Activated CD8-positive, alpha-beta T cell treated with anti-CD3 and anti-CD28 coated beads for 36 hours (primary cell): ENCODE measurements at regions not wholly inside any gene's neighbourhood (a gene's known extent, or its start where the extent isn't known, plus 50 kb on each side); places are given as distances from the start of the nearest gene placed in this dataset.
A peak's percentile ranks its signal among the peaks of the same experiment; 100 is the strongest.

ENCODE experiments used
- ATAC-seq: fragments of 200-7000 bp; cut with Tn5 transposase; one replicate; pipeline ENCODE4 v1.10.0; 2021; ENCODE audit warnings: mild to moderate bottlenecking, moderate library complexity
- CTCF ChIA-PET: fragments of 350-600 bp; sonication (Branson Sonifier 250); formaldehyde crosslinking; loops from one replicate; lab custom pipeline; 2021; ENCODE audit warnings: antibody characterized with exemption; lab: Charles Lee
- POLR2A ChIA-PET: fragments of 350-600 bp; sonication (Branson Sonifier 250); formaldehyde crosslinking; loops from one replicate; lab custom pipeline; 2021; ENCODE audit warnings: antibody characterized with exemption; lab: Charles Lee
- DNase-seq: peaks from one replicate; pipeline ENCODE4 v3.0.0-alpha.2; 2020
- H3K27ac Mint-ChIP-seq: one replicate; pipeline ENCODE4 v1.8.0; 2021; ENCODE audit warnings: mild to moderate bottlenecking, mixed read lengths
- H3K27me3 Mint-ChIP-seq: one replicate; pipeline ENCODE4 v1.8.0; 2021; ENCODE audit warnings: mixed read lengths
- H3K36me3 Mint-ChIP-seq: one replicate; pipeline ENCODE4 v1.8.0; 2021; ENCODE audit warnings: low read depth, mixed read lengths
- H3K4me1 Mint-ChIP-seq: one replicate; pipeline ENCODE4 v1.8.0; 2021; ENCODE audit warnings: low read depth, mixed read lengths
- H3K4me3 Mint-ChIP-seq: one replicate; pipeline ENCODE4 v1.8.0; 2021; ENCODE audit warnings: mild to moderate bottlenecking, moderate library complexity, mixed read lengths
- H3K9me3 Mint-ChIP-seq: one replicate; pipeline ENCODE4 v1.8.0; 2021; ENCODE audit warnings: mixed read lengths
- CTCF ChIP-seq: fragments of 200-600 bp; IDR thresholded peaks from one replicate; pipeline ENCODE4 v1.8.0; 2022; ENCODE audit warnings: antibody characterized with exemption, mild to moderate bottlenecking
- intact Hi-C: fragments of 100-400 bp; cut with micrococcal nuclease; formaldehyde crosslinking; loops from one replicate; pipeline ENCODE4 v1.10.0; 2022

GRCh38 chr12:30825341-30825740 is 70.6 kb upstream of the CAPRIN2 start:
- DNase-seq (no peak), ATAC-seq (no peak)
- POLR2A ChIA-PET = no interaction called here
- Mint-ChIP-seq H3K27me3 (peaks cover 31% of the 10 kb centered on the region), H3K4me3 (no peak overlapping the region), H3K9me3 (no peaks in the 10 kb centered on the region), H3K36me3 (no peaks in the 10 kb centered on the region), H3K4me1 (peaks cover 9% of the 10 kb centered on the region), H3K27ac (no peak overlapping the region)
- intact Hi-C loops = no loop called here
- CTCF ChIA-PET = interaction anchor here (0.9 to 1.2 kb wide), 3 partner anchors 11 to 22 kb away, joined by 3 to 5 read pairs (median 4); no protein-coding TSS in a partner anchor
- TF ChIP-seq CTCF = no peak

GRCh38 chr12:30824311-30824710 is 69.6 kb upstream of the CAPRIN2 start:
- no peaks in the 10 kb centered on the region for H3K9me3 Mint-ChIP-seq
- intact Hi-C loops = no loop called here
- H3K4me3 Mint-ChIP-seq = no peak overlapping the region
- no peak for DNase-seq
- ATAC-seq = no peak
- no peak overlapping the region for H3K27ac Mint-ChIP-seq
- H3K4me1 Mint-ChIP-seq = peaks cover 9% of the 10 kb centered on the region
- ChIA-PET CTCF (interaction anchor here (1.2 to 2.7 kb wide), 3 partner anchors 10 to 248 kb away, joined by 3 to 8 read pairs (median 3); no protein-coding TSS in a partner anchor), POLR2A (no interaction called here)
- TF ChIP-seq CTCF = no peak
- no peaks in the 10 kb centered on the region for H3K36me3 Mint-ChIP-seq
- peaks cover 35% of the 10 kb centered on the region for H3K27me3 Mint-ChIP-seq

GRCh38 chr12:30823764-30824163 is 69.0 kb upstream of the CAPRIN2 start:
- intact Hi-C loops = no loop called here
- no peak overlapping the region for H3K27ac Mint-ChIP-seq
- CTCF ChIA-PET = interaction anchor here (0.9 to 2.7 kb wide), 7 partner anchors 9 to 1302 kb away, joined by 3 to 8 read pairs (median 3); no protein-coding TSS in a partner anchor
- DNase-seq (no peak), ATAC-seq (no peak)
- no peaks in the 10 kb centered on the region for H3K9me3 Mint-ChIP-seq
- H3K36me3 Mint-ChIP-seq = no peaks in the 10 kb centered on the region
- no peak overlapping the region for H3K4me3 Mint-ChIP-seq
- H3K27me3 Mint-ChIP-seq = peaks cover 38% of the 10 kb centered on the region
- no peak for TF ChIP-seq CTCF
- POLR2A ChIA-PET = no interaction called here
- H3K4me1 Mint-ChIP-seq = peaks cover 9% of the 10 kb centered on the region

- ChIA-PET POLR2A (no interaction called here), CTCF (interaction anchor here (0.9 to 2.7 kb wide), 10 partner anchors 9 to 1302 kb away, joined by 3 to 8 read pairs (median 3); no protein-coding TSS in a partner anchor)
- peak; percentile 86 for ATAC-seq
- Mint-ChIP-seq H3K36me3 (no peaks in the 10 kb centered on the region), H3K4me3 (peak overlapping the region; percentile 69), H3K4me1 (peaks cover 9% of the 10 kb centered on the region), H3K27ac (no peak overlapping the region), H3K27me3 (peaks cover 43% of the 10 kb centered on the region), H3K9me3 (no peaks in the 10 kb centered on the region)
- TF ChIP-seq CTCF = peak; percentile 61
- peak; percentile 57 for DNase-seq
- intact Hi-C loops = no loop called here
Measured at GRCh38 chr12:30823156-30823699, 68.5 kb upstream of the CAPRIN2 start.

- peak; percentile 75 for ATAC-seq
- peaks cover 9% of the 10 kb centered on the region for H3K4me1 Mint-ChIP-seq
- no peak overlapping the region for H3K27ac Mint-ChIP-seq
- POLR2A ChIA-PET = no interaction called here
- DNase-seq = peak; percentile 45
- CTCF ChIA-PET = interaction anchor here (0.9 to 2.7 kb wide), 9 partner anchors 8 to 1302 kb away, joined by 3 to 8 read pairs (median 3); no protein-coding TSS in a partner anchor
- H3K9me3 Mint-ChIP-seq = no peaks in the 10 kb centered on the region
- H3K36me3 Mint-ChIP-seq = no peaks in the 10 kb centered on the region
- peak overlapping the region; percentile 69 for H3K4me3 Mint-ChIP-seq
- TF ChIP-seq CTCF = no peak
- intact Hi-C loops = no loop called here
- peaks cover 46% of the 10 kb centered on the region for H3K27me3 Mint-ChIP-seq
Measured at GRCh38 chr12:30822385-30823155, 67.8 kb upstream of the CAPRIN2 start.
